GM12865 (cell line): ENCODE measurements at regions not wholly inside any gene's neighbourhood (a gene's known extent, or its start where the extent isn't known, plus 50 kb on each side); places are given as distances from the start of the nearest gene placed in this dataset.
"Not testable (repeated sequence)": the region's sequence is repeated elsewhere in the genome, so short reads cannot be mapped to it uniquely, and the experiment has no call there.

ENCODE experiments used
- DNase-seq: peaks from one replicate; pipeline ENCODE4 v3.0.0; 2010; ENCODE audit warnings: low read depth
- H3K4me3 ChIP-seq: 2 replicates; pipeline ENCODE4 v1.5.1; 2011; ENCODE audit warnings: mild to moderate bottlenecking, low read depth, low read length, control low read depth
- TF ChIP-seq, protein P1 (sequence below): IDR thresholded peaks from 2 replicates; pipeline ENCODE4 v1.5.1; 2011; ENCODE audit warnings: low read length, control low read depth, low read depth, inconsistent platforms; ENCODE audit not compliant: insufficient read depth; ENCODE audit errors: missing control alignments

- H3K4me3 ChIP-seq: no peak overlapping the region
- TF ChIP-seq, protein P1, sequence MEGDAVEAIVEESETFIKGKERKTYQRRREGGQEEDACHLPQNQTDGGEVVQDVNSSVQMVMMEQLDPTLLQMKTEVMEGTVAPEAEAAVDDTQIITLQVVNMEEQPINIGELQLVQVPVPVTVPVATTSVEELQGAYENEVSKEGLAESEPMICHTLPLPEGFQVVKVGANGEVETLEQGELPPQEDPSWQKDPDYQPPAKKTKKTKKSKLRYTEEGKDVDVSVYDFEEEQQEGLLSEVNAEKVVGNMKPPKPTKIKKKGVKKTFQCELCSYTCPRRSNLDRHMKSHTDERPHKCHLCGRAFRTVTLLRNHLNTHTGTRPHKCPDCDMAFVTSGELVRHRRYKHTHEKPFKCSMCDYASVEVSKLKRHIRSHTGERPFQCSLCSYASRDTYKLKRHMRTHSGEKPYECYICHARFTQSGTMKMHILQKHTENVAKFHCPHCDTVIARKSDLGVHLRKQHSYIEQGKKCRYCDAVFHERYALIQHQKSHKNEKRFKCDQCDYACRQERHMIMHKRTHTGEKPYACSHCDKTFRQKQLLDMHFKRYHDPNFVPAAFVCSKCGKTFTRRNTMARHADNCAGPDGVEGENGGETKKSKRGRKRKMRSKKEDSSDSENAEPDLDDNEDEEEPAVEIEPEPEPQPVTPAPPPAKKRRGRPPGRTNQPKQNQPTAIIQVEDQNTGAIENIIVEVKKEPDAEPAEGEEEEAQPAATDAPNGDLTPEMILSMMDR: no peak
- DNase-seq: no peak
Observed at GRCh38 chr13:50747737-50748350, 95.6 kb downstream of the DLEU7 start.

- not testable (repeated sequence) for DNase-seq, H3K4me3 ChIP-seq
Observed at GRCh38 chr13:50753221-50753620, 90.3 kb downstream of the DLEU7 start.

- DNase-seq: peak; percentile 44
- not testable (repeated sequence) for H3K4me3 ChIP-seq
Observed at GRCh38 chr13:50755862-50756685, 87.4 kb downstream of the DLEU7 start.

DNA sequence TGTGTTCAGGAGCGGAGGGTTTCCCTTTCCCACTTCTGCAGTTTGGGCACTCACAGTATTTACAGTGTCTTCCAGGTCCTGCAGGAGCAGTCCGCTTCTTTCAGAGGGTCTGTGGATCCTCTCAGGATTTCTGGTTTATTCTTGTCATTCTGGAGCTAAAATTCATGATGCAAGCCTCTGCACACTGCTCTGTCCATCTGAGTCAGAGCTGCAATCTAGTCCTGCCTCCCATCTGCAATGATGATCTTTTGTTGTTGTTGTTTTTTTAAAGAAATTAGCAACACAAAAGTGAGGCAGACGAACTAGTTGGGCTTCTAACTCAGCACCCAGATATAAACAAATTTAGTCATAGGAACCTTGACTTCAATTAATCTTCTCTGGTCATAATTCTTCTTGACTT lies 86.5 kb downstream of the DLEU7 start:
- no peak for DNase-seq
- TF ChIP-seq, protein P1: no peak
- no peak overlapping the region for H3K4me3 ChIP-seq

- H3K4me3 ChIP-seq: no peak overlapping the region
- TF ChIP-seq, protein P1: no peak
- no peak for DNase-seq
Observed at GRCh38 chr13:50758796-50759195, 84.7 kb downstream of the DLEU7 start.

GRCh38 chr13:50760751-50761150 lies 82.7 kb downstream of the DLEU7 start:
- DNase-seq: no peak
- H3K4me3 ChIP-seq: no peak overlapping the region
- TF ChIP-seq, protein P1: no peak

DNA sequence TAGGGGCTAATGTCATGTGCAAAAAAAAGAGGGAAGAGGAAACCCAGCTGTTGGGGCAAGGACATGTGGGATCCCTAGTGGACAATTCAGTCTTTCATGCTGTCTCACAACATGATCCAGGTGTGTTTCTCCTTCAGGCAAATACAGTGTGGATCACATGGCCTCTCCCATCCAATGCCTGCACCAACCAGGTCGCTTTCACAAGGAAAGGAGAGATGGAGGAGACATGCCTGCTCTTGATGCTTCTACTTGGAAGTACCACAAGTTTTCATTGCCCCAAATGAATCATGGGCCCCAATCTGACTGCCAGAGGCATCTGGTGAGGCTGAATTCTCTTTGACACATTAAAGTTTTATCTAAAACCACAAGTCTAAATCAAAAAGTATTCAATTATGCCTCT lies 82.1 kb downstream of the DLEU7 start:
- TF ChIP-seq, protein P1: no peak

More for the DNA sequence above, 82.1 kb downstream of the DLEU7 start:
- DNase-seq: no peak
- no peak overlapping the region for H3K4me3 ChIP-seq
